IMR-90 (cell line): ENCODE measurements at regions not wholly inside any gene's neighbourhood (a gene's known extent, or its start where the extent isn't known, plus 50 kb on each side); places are given as distances from the start of the nearest gene placed in this dataset.

Source experiments
- ATAC-seq: fragments of 200-7000 bp; cut with Tn5 transposase; 2 replicates; pipeline ENCODE4 v1.9.1; 2020; ENCODE audit warnings: low read depth, mild to moderate bottlenecking, moderate library complexity
- BruUV-seq: library from RNA; stranded (reverse); fragments of 400-500 nt; replicated peaks from 2 replicates; lab custom pipeline; 2021; lab: Mats Ljungman, UMichigan
- CTCF ChIA-PET: fragments of 300-600 bp; formaldehyde crosslinking; extraction: SDS; loops from one replicate; lab custom pipeline; 2021; ENCODE audit warnings: antibody characterized with exemption; lab: Yijun Ruan, JAX
- POLR2A ChIA-PET: fragments of 300-600 bp; sonication (Branson Sonifier 250); formaldehyde crosslinking; loops from one replicate; lab custom pipeline; 2022; ENCODE audit warnings: antibody characterized with exemption; ENCODE audit not compliant: unreplicated experiment; lab: Charles Lee
- DNase-seq: peaks from one replicate; pipeline ENCODE4 v3.0.0; 2013
- H2AFZ ChIP-seq: replicated peaks from 2 replicates; pipeline ENCODE3; 2013; ENCODE audit warnings: low read length, mild to moderate bottlenecking; ENCODE audit not compliant: poor library complexity
- H2AK5ac ChIP-seq: 2 replicates; pipeline ENCODE4 v1.6.1; 2013; ENCODE audit warnings: low read depth, low read length, inconsistent platforms
- H2AK9ac ChIP-seq: replicated peaks from 2 replicates; pipeline ENCODE3; 2013; ENCODE audit warnings: mild to moderate bottlenecking, low read depth, low read length, moderate library complexity; ENCODE audit not compliant: poor library complexity
- H2BK120ac ChIP-seq: 2 replicates; pipeline ENCODE4 v1.6.1; 2013; ENCODE audit warnings: low read depth, low read length, inconsistent platforms
- H2BK15ac ChIP-seq: 3 replicates; pipeline ENCODE4 v1.6.1; 2013; ENCODE audit warnings: low read depth, low read length, inconsistent platforms
- H2BK20ac ChIP-seq: 2 replicates; pipeline ENCODE4 v1.6.1; 2013; ENCODE audit warnings: low read depth, mild to moderate bottlenecking, inconsistent platforms, low read length, moderate library complexity
- H2BK5ac ChIP-seq: 2 replicates; pipeline ENCODE4 v1.6.1; 2013; ENCODE audit warnings: mild to moderate bottlenecking, low read depth, low read length, inconsistent platforms; ENCODE audit not compliant: poor library complexity, severe bottlenecking
- H3K14ac ChIP-seq: replicated peaks from 2 replicates; pipeline ENCODE4 v1.6.1; 2013; ENCODE audit warnings: low read depth, low read length, inconsistent platforms
- H3K18ac ChIP-seq: 2 replicates; pipeline ENCODE4 v1.6.1; 2013; ENCODE audit warnings: low read depth, low read length, control low read depth
- H3K23ac ChIP-seq: 2 replicates; pipeline ENCODE4 v1.6.1; 2013; ENCODE audit warnings: low read depth, low read length, inconsistent platforms
- H3K27ac ChIP-seq: 2 replicates; pipeline ENCODE4 v1.5.1; 2013; ENCODE audit warnings: mild to moderate bottlenecking, control low read depth, low read length; ENCODE audit not compliant: insufficient read depth
- H3K27me3 ChIP-seq: 2 replicates; pipeline ENCODE4 v1.6.1; 2013; ENCODE audit warnings: low read length; ENCODE audit not compliant: control insufficient read depth, insufficient read depth
- H3K36me3 ChIP-seq: 2 replicates; pipeline ENCODE4 v1.6.1; 2013; ENCODE audit warnings: low read length, mixed read lengths; ENCODE audit not compliant: control insufficient read depth, insufficient read depth
- H3K4ac ChIP-seq: 2 replicates; pipeline ENCODE4 v1.6.1; 2013; ENCODE audit warnings: low read depth, low read length, inconsistent platforms
- H3K4me1 ChIP-seq: 2 replicates; pipeline ENCODE4 v1.6.1; 2013; ENCODE audit warnings: low read length, mixed read lengths; ENCODE audit not compliant: control insufficient read depth, insufficient read depth
- H3K4me2 ChIP-seq: 2 replicates; pipeline ENCODE4 v1.6.1; 2013; ENCODE audit warnings: low read depth, mild to moderate bottlenecking, control low read depth, low read length, moderate library complexity
- H3K4me3 ChIP-seq: 2 replicates; pipeline ENCODE4 v1.5.1; 2013; ENCODE audit warnings: low read depth, mild to moderate bottlenecking, control low read depth, low read length, moderate library complexity; ENCODE audit not compliant: insufficient read depth
- H3K56ac ChIP-seq: 2 replicates; pipeline ENCODE4 v1.6.1; 2013; ENCODE audit warnings: low read length, inconsistent platforms; ENCODE audit not compliant: insufficient read depth; ENCODE audit errors: extremely low read depth
- H3K79me1 ChIP-seq, 2 experiments: 2 replicates each; pipeline ENCODE4 v1.6.1; 2013; ENCODE audit warnings: low read length in 2 of 2, inconsistent platforms in 1 of 2, low read depth in 1 of 2
- H3K9ac ChIP-seq: 2 replicates; pipeline ENCODE4 v1.6.1; 2013; ENCODE audit warnings: low read depth, low read length, control low read depth
- H3K9me1 ChIP-seq: 2 replicates; pipeline ENCODE4 v1.6.1; 2013; ENCODE audit warnings: low read length, inconsistent platforms; ENCODE audit not compliant: insufficient read depth
- H3K9me3 ChIP-seq: 2 replicates; pipeline ENCODE4 v1.6.1; 2013; ENCODE audit warnings: low read length; ENCODE audit not compliant: control insufficient read depth, insufficient read depth
- H4K20me1 ChIP-seq: 2 replicates; pipeline ENCODE4 v1.6.1; 2013; ENCODE audit warnings: low read length, inconsistent platforms; ENCODE audit not compliant: insufficient read depth
- H4K5ac ChIP-seq: 2 replicates; pipeline ENCODE4 v1.6.1; 2013; ENCODE audit warnings: mild to moderate bottlenecking, low read depth, low read length, control low read depth
- H4K8ac ChIP-seq, 2 experiments: 2 replicates each; pipeline ENCODE4 v1.6.1; 2013; ENCODE audit warnings: low read depth in 2 of 2, low read length in 2 of 2, control low read depth in 1 of 2, inconsistent platforms in 1 of 2
- H4K91ac ChIP-seq: 2 replicates; pipeline ENCODE4 v1.6.1; 2013; ENCODE audit warnings: low read depth, low read length, inconsistent platforms; ENCODE audit not compliant: insufficient read depth
- BHLHE40 ChIP-seq: fragments of 150-350 bp; IDR thresholded peaks from 2 replicates; pipeline ENCODE4 v1.6.1; 2016; ENCODE audit warnings: mild to moderate bottlenecking, low read depth, low read length
- CEBPB ChIP-seq: IDR thresholded peaks from 2 replicates; pipeline ENCODE4 v1.6.1; 2012; ENCODE audit warnings: low read depth, low read length, improper control_type of control experiment
- CHD1 ChIP-seq: IDR thresholded peaks from 2 replicates; pipeline ENCODE4 v1.6.1; 2012; ENCODE audit warnings: low read depth, low read length, improper control_type of control experiment
- CTCF ChIP-seq: conservative IDR thresholded peaks from 2 replicates; pipeline ENCODE4 v1.5.1; 2012; ENCODE audit warnings: mild to moderate bottlenecking, low read depth, low read length, improper control_type of control experiment
- ELK1 ChIP-seq: fragments of 150-350 bp; IDR thresholded peaks from 2 replicates; pipeline ENCODE4 v1.6.1; 2016; ENCODE audit warnings: low read depth, mild to moderate bottlenecking, low read length, moderate library complexity, borderline replicate concordance
- FOS ChIP-seq: fragments of 150-350 bp; IDR thresholded peaks from 2 replicates; pipeline ENCODE4 v1.6.1; 2016; ENCODE audit warnings: low read depth, low read length
- MAFK ChIP-seq: IDR thresholded peaks from 2 replicates; pipeline ENCODE4 v1.6.1; 2012; ENCODE audit warnings: low read depth, low read length, improper control_type of control experiment
- POLR2A ChIP-seq: IDR thresholded peaks from 2 replicates; pipeline ENCODE4 v1.6.1; 2012; ENCODE audit warnings: mild to moderate bottlenecking, low read depth, low read length
- RCOR1 ChIP-seq: IDR thresholded peaks from 2 replicates; pipeline ENCODE4 v1.6.1; 2012; ENCODE audit warnings: mild to moderate bottlenecking, low read length, improper control_type of control experiment; ENCODE audit not compliant: insufficient replicate concordance
- SMC3 ChIP-seq: fragments of 150-350 bp; IDR thresholded peaks from 2 replicates; pipeline ENCODE4 v1.6.1; 2016; ENCODE audit warnings: low read depth, mild to moderate bottlenecking, antibody characterized with exemption, low read length, moderate library complexity
- USF2 ChIP-seq: fragments of 150-350 bp; IDR thresholded peaks from 2 replicates; pipeline ENCODE4 v1.6.1; 2017; ENCODE audit warnings: mild to moderate bottlenecking, antibody characterized with exemption, low read length, low read depth
- WGBS, 2 experiments: methylation state at CpG; one replicate each; pipeline versions ENCODE4 v1.1.5 to v1.1.7; 2013; ENCODE audit warnings: missing lambda C conversion rate in 2 of 2; ENCODE audit not compliant: insufficient read length in 1 of 2; ENCODE audit errors: extremely low coverage in 2 of 2; 5-methylcytosine and 5-hydroxymethylcytosine counted together
- dilution Hi-C: fragments of 300-500 bp; cut with HindIII; formaldehyde crosslinking; loops from one replicate; pipeline ENCODE4 v1.14.3; 2018; ENCODE audit warnings: low sequenced_read_pairs; ENCODE audit not compliant: unreplicated experiment
- in situ Hi-C: fragments of 300-500 bp; cut with MboI; formaldehyde crosslinking; loops from 3 replicates; pipeline ENCODE4 v1.14.3; 2019; ENCODE audit warnings: low sequenced_read_pairs, inconsistent platforms, mixed read lengths
- intact Hi-C: fragments of 100-400 bp; cut with micrococcal nuclease; formaldehyde crosslinking; loops from 2 replicates; pipeline ENCODE4 v1.10.0; 2022

- CTCF ChIA-PET, result no interaction called here
- DNase-seq (no peak), ATAC-seq (no peak)
- H2AK9ac ChIP-seq, result no peak overlapping the region
- H3K9ac ChIP-seq, result no peak overlapping the region
- H3K4ac ChIP-seq, result no peak overlapping the region
- no TSS peak for BruUV-seq
- H3K4me2 ChIP-seq, result no peak overlapping the region
- no peaks in the 10 kb centered on the region for H3K9me3 ChIP-seq
- no peak overlapping the region for H3K4me3 ChIP-seq
- no peaks in the 10 kb centered on the region for H3K9me1 ChIP-seq
- H3K14ac ChIP-seq, result no peak overlapping the region
- H2BK120ac ChIP-seq, result no peak overlapping the region
- H4K91ac ChIP-seq, result no peak overlapping the region
- no peak overlapping the region for H4K8ac ChIP-seq
- no peak overlapping the region for H3K56ac ChIP-seq
- no peak overlapping the region for H3K18ac ChIP-seq
- H2AFZ ChIP-seq, result no peak overlapping the region
- H3K79me1 ChIP-seq, result no peaks in the 10 kb centered on the region
- WGBS, 2 experiments, result 89% methylated on average over 5 of the region's 12 CpGs; no CpG with 5 or more reads in 1 of the 2 experiments
- H3K23ac ChIP-seq, result no peak overlapping the region
- no peak overlapping the region for H4K5ac ChIP-seq
- in situ Hi-C loops (loop anchor here (10.0 kb wide), 1 partner anchor 428 kb away; no protein-coding TSS in a partner anchor), dilution Hi-C loops (no loop called here), intact Hi-C loops (loop anchor here (10.0 kb wide), 2 partner anchors 688 to 1092 kb away; no protein-coding TSS in a partner anchor)
- peaks cover 18% of the 10 kb centered on the region for H3K27me3 ChIP-seq
- no peaks in the 10 kb centered on the region for H3K36me3 ChIP-seq
- no peak overlapping the region for H2BK20ac ChIP-seq
- H3K4me1 ChIP-seq, result no peaks in the 10 kb centered on the region
- no peak overlapping the region for H2AK5ac ChIP-seq
- no peak overlapping the region for H2BK15ac ChIP-seq
- TF ChIP-seq POLR2A (no peak), FOS (no peak), MAFK (no peak), SMC3 (no peak), BHLHE40 (no peak), USF2 (no peak), CHD1 (no peak), RCOR1 (no peak), CEBPB (no peak), ELK1 (no peak), CTCF (no peak)
- no peaks in the 10 kb centered on the region for H4K20me1 ChIP-seq
- H2BK5ac ChIP-seq, result no peak overlapping the region
- POLR2A ChIA-PET, result no interaction called here
- H3K27ac ChIP-seq, result no peak overlapping the region
These were observed 434.1 kb upstream of the HS6ST1 start for GRCh38 chr2:128752691-128753263.
